ENCODE measurements at regions not wholly inside any gene's neighbourhood (a gene's known extent, or its start where the extent isn't known, plus 50 kb on each side); places are given as distances from the start of the nearest gene placed in this dataset.

DNA sequence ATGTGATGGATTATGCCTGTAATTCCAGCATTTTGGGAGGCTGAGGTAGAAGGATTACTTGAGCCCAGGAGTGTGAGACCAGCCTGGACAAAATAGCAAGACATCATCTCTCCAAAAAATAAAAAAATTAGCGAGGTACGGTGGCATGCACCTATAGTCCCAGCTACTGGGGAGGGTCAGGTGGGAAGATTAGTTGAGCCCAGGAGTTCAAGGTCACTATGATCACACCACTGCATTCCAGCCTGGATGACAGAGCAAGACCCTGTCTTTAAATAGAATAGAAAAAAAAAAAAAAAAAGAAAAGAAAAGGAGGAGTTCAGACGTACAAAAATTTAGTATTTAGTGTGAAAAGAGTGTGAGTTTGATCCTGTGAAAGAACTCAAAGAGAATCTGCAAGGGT lies 154.9 kb downstream of the NR4A2 start:
- no peak overlapping the region for H3K9ac ChIP-seq (ENCODE audit: insufficient read depth in 1 of 2, low read depth in 2 of 2, low read length in 2 of 2)
- WGBS (ENCODE audit: insufficient coverage, low coverage, missing lambda C conversion rate) = 27% methylated on average over 2 of the region's 3 CpGs
- ATAC-seq (no peak), FAIRE-seq (no peak), DNase-seq (ENCODE audit: extremely low read depth in 1 of 4, low spot score in 3 of 4) (no peak)
- no peak overlapping the region for H3K4me3 ChIP-seq
- TF ChIP-seq STAT5A (IDR thresholded peaks at IDR 0.05; ENCODE audit: borderline replicate concordance, low read length) (no peak), MEIS2 (IDR thresholded peaks at IDR 0.05; ENCODE audit: partially characterized antibody) (no peak), ZNF165 (CRISPR knock-in tag; IDR thresholded peaks at IDR 0.05; ENCODE audit: borderline replicate concordance) (no peak)
- ChIA-PET POLR2A (no interaction called here), CTCF (ENCODE audit: low intra/inter-chr PET ratio) (no interaction called here)
- in situ Hi-C loops (cut with MboI) (no loop called here), intact Hi-C loops (cut with micrococcal nuclease) (no loop called here)
- no peak overlapping the region for H3K27ac ChIP-seq (ENCODE audit: extremely low read depth, low read depth, low read length)
- H3K79me2 ChIP-seq (ENCODE audit: control insufficient read depth, insufficient read depth, low read length) = no peaks in the 10 kb centered on the region
- no peaks in the 10 kb centered on the region for H4K20me1 ChIP-seq (replicated peaks; ENCODE audit: control insufficient read depth, insufficient read depth, low read length)
- no peaks in the 10 kb centered on the region for H3K27me3 ChIP-seq (ENCODE audit: control insufficient read depth in 2 of 2, insufficient read depth in 2 of 2, low read length in 2 of 2)
- no peaks in the 10 kb centered on the region for H3K4me1 ChIP-seq (replicated peaks in 1 of 2; ENCODE audit: control insufficient read depth in 2 of 2, insufficient read depth in 2 of 2, low read length in 2 of 2)
- no TSS peak for BruUV-seq (replicated peaks)
- no peaks in the 10 kb centered on the region for H3K9me3 ChIP-seq (replicated peaks; ENCODE audit: control insufficient read depth, insufficient read depth, low read depth, low read length)
- H3K4me2 ChIP-seq (ENCODE audit: insufficient read depth, low read length) = no peak overlapping the region
- H3K36me3 ChIP-seq (ENCODE audit: control insufficient read depth, insufficient read depth, low read length) = no peaks in the 10 kb centered on the region
- H2AFZ ChIP-seq (ENCODE audit: low read depth, low read length) = no peak overlapping the region
- no peaks in the 10 kb centered on the region for H3K9me1 ChIP-seq (ENCODE audit: control insufficient read depth, insufficient read depth, low read length)

DNA sequence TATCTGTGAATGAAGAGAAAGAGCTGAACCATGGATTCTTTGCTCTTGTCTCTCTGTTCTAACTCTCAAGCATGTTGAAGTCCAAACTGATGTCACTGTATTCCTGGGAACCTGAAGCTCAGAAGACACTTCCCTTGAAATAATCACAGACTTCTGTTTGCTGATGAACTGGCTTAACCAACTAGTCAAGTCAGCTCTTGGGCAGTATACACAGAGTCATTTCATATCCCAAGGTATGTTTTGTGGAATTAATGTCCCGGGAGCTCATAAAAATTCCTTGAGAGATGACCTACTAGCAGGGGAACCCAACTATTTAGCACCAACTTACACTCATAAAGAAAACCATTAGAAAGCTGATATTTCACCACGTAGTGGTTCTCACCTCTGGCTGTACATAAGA lies 156.6 kb downstream of the NR4A2 start:
- in situ Hi-C loops (cut with MboI) (no loop called here), intact Hi-C loops (cut with micrococcal nuclease) (no loop called here)
- Histone ChIP-seq H3K9me3 (replicated peaks; ENCODE audit: control insufficient read depth, insufficient read depth, low read depth, low read length) (no peaks in the 10 kb centered on the region), H3K9ac (ENCODE audit: insufficient read depth in 1 of 2, low read depth in 2 of 2, low read length in 2 of 2) (no peak overlapping the region), H3K27ac (ENCODE audit: extremely low read depth, low read depth, low read length) (no peak overlapping the region), H3K4me3 (no peak overlapping the region), H3K27me3 (ENCODE audit: control insufficient read depth in 2 of 2, insufficient read depth in 2 of 2, low read length in 2 of 2) (no peaks in the 10 kb centered on the region), H4K20me1 (replicated peaks; ENCODE audit: control insufficient read depth, insufficient read depth, low read length) (no peaks in the 10 kb centered on the region), H3K4me2 (ENCODE audit: insufficient read depth, low read length) (no peak overlapping the region), H2AFZ (ENCODE audit: low read depth, low read length) (no peak overlapping the region), H3K9me1 (ENCODE audit: control insufficient read depth, insufficient read depth, low read length) (no peaks in the 10 kb centered on the region), H3K79me2 (ENCODE audit: control insufficient read depth, insufficient read depth, low read length) (no peaks in the 10 kb centered on the region), H3K36me3 (ENCODE audit: control insufficient read depth, insufficient read depth, low read length) (no peaks in the 10 kb centered on the region), H3K4me1 (replicated peaks in 1 of 2; ENCODE audit: control insufficient read depth in 2 of 2, insufficient read depth in 2 of 2, low read length in 2 of 2) (no peaks in the 10 kb centered on the region)
- FAIRE-seq (no peak), ATAC-seq (no peak), DNase-seq (ENCODE audit: extremely low read depth in 1 of 4, low spot score in 3 of 4) (no peak)
- 26% methylated on average over 2 of the region's 2 CpGs for WGBS (ENCODE audit: insufficient coverage, low coverage, missing lambda C conversion rate)
- TF ChIP-seq, protein P1, sequence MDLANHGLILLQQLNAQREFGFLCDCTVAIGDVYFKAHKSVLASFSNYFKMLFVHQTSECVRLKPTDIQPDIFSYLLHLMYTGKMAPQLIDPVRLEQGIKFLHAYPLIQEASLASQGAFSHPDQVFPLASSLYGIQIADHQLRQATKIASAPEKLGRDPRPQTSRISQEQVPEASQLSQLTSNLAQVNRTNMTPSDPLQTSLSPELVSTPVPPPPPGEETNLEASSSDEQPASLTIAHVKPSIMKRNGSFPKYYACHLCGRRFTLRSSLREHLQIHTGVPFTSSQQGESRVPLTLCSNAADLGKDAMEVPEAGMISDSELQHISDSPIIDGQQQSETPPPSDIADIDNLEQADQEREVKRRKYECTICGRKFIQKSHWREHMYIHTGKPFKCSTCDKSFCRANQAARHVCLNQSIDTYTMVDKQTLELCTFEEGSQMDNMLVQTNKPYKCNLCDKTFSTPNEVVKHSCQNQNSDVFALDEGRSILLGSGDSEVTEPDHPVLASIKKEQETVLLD (IDR thresholded peaks at IDR 0.05) = no peak
- TF ChIP-seq LEF1 (IDR thresholded peaks at IDR 0.05) = no peak
- TF ChIP-seq KLF6 (CRISPR knock-in tag; IDR thresholded peaks at IDR 0.05; ENCODE audit: borderline replicate concordance) = no peak
- ChIA-PET CTCF (ENCODE audit: low intra/inter-chr PET ratio) (no interaction called here), POLR2A (interaction anchor here (0.6 to 2.1 kb wide), 3 partner anchors 11 to 295 kb away, joined by 3 to 6 read pairs (median 5); no protein-coding TSS in a partner anchor)
- no TSS peak for BruUV-seq (replicated peaks)

All from K562 (cell line).